ENCODE measurements at regions not wholly inside any gene's neighbourhood (a gene's known extent, or its start where the extent isn't known, plus 50 kb on each side); places are given as distances from the start of the nearest gene placed in this dataset.

DNA sequence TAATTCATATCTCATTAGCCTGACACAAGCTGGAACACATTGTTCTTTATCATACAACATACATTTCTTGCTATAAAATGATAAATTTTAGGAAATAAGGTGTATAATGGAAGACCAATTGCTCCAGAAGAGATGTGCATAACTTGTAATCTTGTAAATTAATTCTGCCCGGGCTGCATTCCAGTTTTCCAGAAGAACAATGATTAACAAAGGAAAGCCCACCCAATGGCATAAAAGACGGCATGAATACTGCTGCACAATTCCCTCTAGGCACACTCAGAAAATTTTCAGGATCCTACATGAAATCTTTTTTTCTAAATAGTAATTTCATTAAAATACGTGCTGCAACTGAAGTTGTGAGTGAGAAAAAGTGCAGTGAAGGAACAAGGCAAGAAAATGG lies 137.4 kb upstream of the KRR1 start:
- no peak for TF ChIP-seq BACH2 (CRISPR knock-in tag; IDR thresholded peaks at IDR 0.05; ENCODE audit: borderline replicate concordance)
- TF ChIP-seq ESRRG (CRISPR knock-in tag; IDR thresholded peaks at IDR 0.05): no peak
- TF ChIP-seq TSHZ2 (CRISPR knock-in tag; IDR thresholded peaks at IDR 0.05): no peak
- TF ChIP-seq RARB (CRISPR knock-in tag; IDR thresholded peaks at IDR 0.05): no peak
- TF ChIP-seq, protein P1, sequence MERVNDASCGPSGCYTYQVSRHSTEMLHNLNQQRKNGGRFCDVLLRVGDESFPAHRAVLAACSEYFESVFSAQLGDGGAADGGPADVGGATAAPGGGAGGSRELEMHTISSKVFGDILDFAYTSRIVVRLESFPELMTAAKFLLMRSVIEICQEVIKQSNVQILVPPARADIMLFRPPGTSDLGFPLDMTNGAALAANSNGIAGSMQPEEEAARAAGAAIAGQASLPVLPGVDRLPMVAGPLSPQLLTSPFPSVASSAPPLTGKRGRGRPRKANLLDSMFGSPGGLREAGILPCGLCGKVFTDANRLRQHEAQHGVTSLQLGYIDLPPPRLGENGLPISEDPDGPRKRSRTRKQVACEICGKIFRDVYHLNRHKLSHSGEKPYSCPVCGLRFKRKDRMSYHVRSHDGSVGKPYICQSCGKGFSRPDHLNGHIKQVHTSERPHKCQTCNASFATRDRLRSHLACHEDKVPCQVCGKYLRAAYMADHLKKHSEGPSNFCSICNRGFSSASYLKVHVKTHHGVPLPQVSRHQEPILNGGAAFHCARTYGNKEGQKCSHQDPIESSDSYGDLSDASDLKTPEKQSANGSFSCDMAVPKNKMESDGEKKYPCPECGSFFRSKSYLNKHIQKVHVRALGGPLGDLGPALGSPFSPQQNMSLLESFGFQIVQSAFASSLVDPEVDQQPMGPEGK (CRISPR knock-in tag; IDR thresholded peaks at IDR 0.05; ENCODE audit: borderline replicate concordance): no peak
- TF ChIP-seq CSRNP3 (CRISPR knock-in tag; IDR thresholded peaks at IDR 0.05): no peak
- TF ChIP-seq ISL1 (CRISPR knock-in tag; IDR thresholded peaks at IDR 0.05): no peak
- TF ChIP-seq ZFP3 (CRISPR knock-in tag; IDR thresholded peaks at IDR 0.05): no peak
- no peak for TF ChIP-seq ARNTL (CRISPR knock-in tag; IDR thresholded peaks at IDR 0.05; ENCODE audit: borderline replicate concordance, low read depth)
- TF ChIP-seq PPARA (CRISPR knock-in tag; IDR thresholded peaks at IDR 0.05; ENCODE audit: borderline replicate concordance): no peak
- no peak for TF ChIP-seq SNAI2 (CRISPR knock-in tag; IDR thresholded peaks at IDR 0.05)
- TF ChIP-seq GLIS3 (CRISPR knock-in tag; IDR thresholded peaks at IDR 0.05): no peak
- no peak for TF ChIP-seq TCF4 (CRISPR knock-in tag; IDR thresholded peaks at IDR 0.05; ENCODE audit: borderline replicate concordance)

Measured in SK-N-SH treated with all-trans-retinoic acid at 6 μM for 48 hours (cell line).